IMR-90 (cell line): ENCODE measurements at regions not wholly inside any gene's neighbourhood (a gene's known extent, or its start where the extent isn't known, plus 50 kb on each side); places are given as distances from the start of the nearest gene placed in this dataset.

ENCODE experiments used
- ATAC-seq: fragments of 200-7000 bp; cut with Tn5 transposase; 2 replicates; pipeline ENCODE4 v1.9.1; 2020; ENCODE audit warnings: low read depth, mild to moderate bottlenecking, moderate library complexity
- BruUV-seq: library from RNA; stranded (reverse); fragments of 400-500 nt; replicated peaks from 2 replicates; lab custom pipeline; 2021; lab: Mats Ljungman, UMichigan
- CTCF ChIA-PET: fragments of 300-600 bp; formaldehyde crosslinking; extraction: SDS; loops from one replicate; lab custom pipeline; 2021; ENCODE audit warnings: antibody characterized with exemption; lab: Yijun Ruan, JAX
- POLR2A ChIA-PET: fragments of 300-600 bp; sonication (Branson Sonifier 250); formaldehyde crosslinking; loops from one replicate; lab custom pipeline; 2022; ENCODE audit warnings: antibody characterized with exemption; ENCODE audit not compliant: unreplicated experiment; lab: Charles Lee
- DNase-seq: peaks from one replicate; pipeline ENCODE4 v3.0.0; 2013
- H2AFZ ChIP-seq: replicated peaks from 2 replicates; pipeline ENCODE3; 2013; ENCODE audit warnings: low read length, mild to moderate bottlenecking; ENCODE audit not compliant: poor library complexity
- H2AK5ac ChIP-seq: 2 replicates; pipeline ENCODE4 v1.6.1; 2013; ENCODE audit warnings: low read depth, low read length, inconsistent platforms
- H2AK9ac ChIP-seq: replicated peaks from 2 replicates; pipeline ENCODE3; 2013; ENCODE audit warnings: mild to moderate bottlenecking, low read depth, low read length, moderate library complexity; ENCODE audit not compliant: poor library complexity
- H2BK120ac ChIP-seq: 2 replicates; pipeline ENCODE4 v1.6.1; 2013; ENCODE audit warnings: low read depth, low read length, inconsistent platforms
- H2BK15ac ChIP-seq: 3 replicates; pipeline ENCODE4 v1.6.1; 2013; ENCODE audit warnings: low read depth, low read length, inconsistent platforms
- H2BK20ac ChIP-seq: 2 replicates; pipeline ENCODE4 v1.6.1; 2013; ENCODE audit warnings: low read depth, mild to moderate bottlenecking, inconsistent platforms, low read length, moderate library complexity
- H2BK5ac ChIP-seq: 2 replicates; pipeline ENCODE4 v1.6.1; 2013; ENCODE audit warnings: mild to moderate bottlenecking, low read depth, low read length, inconsistent platforms; ENCODE audit not compliant: poor library complexity, severe bottlenecking
- H3K14ac ChIP-seq: replicated peaks from 2 replicates; pipeline ENCODE4 v1.6.1; 2013; ENCODE audit warnings: low read depth, low read length, inconsistent platforms
- H3K18ac ChIP-seq: 2 replicates; pipeline ENCODE4 v1.6.1; 2013; ENCODE audit warnings: low read depth, low read length, control low read depth
- H3K23ac ChIP-seq: 2 replicates; pipeline ENCODE4 v1.6.1; 2013; ENCODE audit warnings: low read depth, low read length, inconsistent platforms
- H3K27ac ChIP-seq: 2 replicates; pipeline ENCODE4 v1.5.1; 2013; ENCODE audit warnings: mild to moderate bottlenecking, control low read depth, low read length; ENCODE audit not compliant: insufficient read depth
- H3K27me3 ChIP-seq: 2 replicates; pipeline ENCODE4 v1.6.1; 2013; ENCODE audit warnings: low read length; ENCODE audit not compliant: control insufficient read depth, insufficient read depth
- H3K36me3 ChIP-seq: 2 replicates; pipeline ENCODE4 v1.6.1; 2013; ENCODE audit warnings: low read length, mixed read lengths; ENCODE audit not compliant: control insufficient read depth, insufficient read depth
- H3K4ac ChIP-seq: 2 replicates; pipeline ENCODE4 v1.6.1; 2013; ENCODE audit warnings: low read depth, low read length, inconsistent platforms
- H3K4me1 ChIP-seq: 2 replicates; pipeline ENCODE4 v1.6.1; 2013; ENCODE audit warnings: low read length, mixed read lengths; ENCODE audit not compliant: control insufficient read depth, insufficient read depth
- H3K4me2 ChIP-seq: 2 replicates; pipeline ENCODE4 v1.6.1; 2013; ENCODE audit warnings: low read depth, mild to moderate bottlenecking, control low read depth, low read length, moderate library complexity
- H3K4me3 ChIP-seq: 2 replicates; pipeline ENCODE4 v1.5.1; 2013; ENCODE audit warnings: low read depth, mild to moderate bottlenecking, control low read depth, low read length, moderate library complexity; ENCODE audit not compliant: insufficient read depth
- H3K56ac ChIP-seq: 2 replicates; pipeline ENCODE4 v1.6.1; 2013; ENCODE audit warnings: low read length, inconsistent platforms; ENCODE audit not compliant: insufficient read depth; ENCODE audit errors: extremely low read depth
- H3K79me1 ChIP-seq, 2 experiments: 2 replicates each; pipeline ENCODE4 v1.6.1; 2013; ENCODE audit warnings: low read length in 2 of 2, inconsistent platforms in 1 of 2, low read depth in 1 of 2
- H3K9ac ChIP-seq: 2 replicates; pipeline ENCODE4 v1.6.1; 2013; ENCODE audit warnings: low read depth, low read length, control low read depth
- H3K9me1 ChIP-seq: 2 replicates; pipeline ENCODE4 v1.6.1; 2013; ENCODE audit warnings: low read length, inconsistent platforms; ENCODE audit not compliant: insufficient read depth
- H3K9me3 ChIP-seq: 2 replicates; pipeline ENCODE4 v1.6.1; 2013; ENCODE audit warnings: low read length; ENCODE audit not compliant: control insufficient read depth, insufficient read depth
- H4K20me1 ChIP-seq: 2 replicates; pipeline ENCODE4 v1.6.1; 2013; ENCODE audit warnings: low read length, inconsistent platforms; ENCODE audit not compliant: insufficient read depth
- H4K5ac ChIP-seq: 2 replicates; pipeline ENCODE4 v1.6.1; 2013; ENCODE audit warnings: mild to moderate bottlenecking, low read depth, low read length, control low read depth
- H4K8ac ChIP-seq, 2 experiments: 2 replicates each; pipeline ENCODE4 v1.6.1; 2013; ENCODE audit warnings: low read depth in 2 of 2, low read length in 2 of 2, control low read depth in 1 of 2, inconsistent platforms in 1 of 2
- H4K91ac ChIP-seq: 2 replicates; pipeline ENCODE4 v1.6.1; 2013; ENCODE audit warnings: low read depth, low read length, inconsistent platforms; ENCODE audit not compliant: insufficient read depth
- BHLHE40 ChIP-seq: fragments of 150-350 bp; IDR thresholded peaks from 2 replicates; pipeline ENCODE4 v1.6.1; 2016; ENCODE audit warnings: mild to moderate bottlenecking, low read depth, low read length
- ELK1 ChIP-seq: fragments of 150-350 bp; IDR thresholded peaks from 2 replicates; pipeline ENCODE4 v1.6.1; 2016; ENCODE audit warnings: low read depth, mild to moderate bottlenecking, low read length, moderate library complexity, borderline replicate concordance
- MAFK ChIP-seq: IDR thresholded peaks from 2 replicates; pipeline ENCODE4 v1.6.1; 2012; ENCODE audit warnings: low read depth, low read length, improper control_type of control experiment
- POLR2A ChIP-seq: IDR thresholded peaks from 2 replicates; pipeline ENCODE4 v1.6.1; 2012; ENCODE audit warnings: mild to moderate bottlenecking, low read depth, low read length
- RFX5 ChIP-seq: IDR thresholded peaks from 2 replicates; pipeline ENCODE4 v1.8.0; 2012; ENCODE audit warnings: low read depth, mild to moderate bottlenecking, low read length, moderate library complexity
- WGBS, 2 experiments: methylation state at CpG; one replicate each; pipeline versions ENCODE4 v1.1.5 to v1.1.7; 2013; ENCODE audit warnings: missing lambda C conversion rate in 2 of 2; ENCODE audit not compliant: insufficient read length in 1 of 2; ENCODE audit errors: extremely low coverage in 2 of 2; 5-methylcytosine and 5-hydroxymethylcytosine counted together
- dilution Hi-C: fragments of 300-500 bp; cut with HindIII; formaldehyde crosslinking; loops from one replicate; pipeline ENCODE4 v1.14.3; 2018; ENCODE audit warnings: low sequenced_read_pairs; ENCODE audit not compliant: unreplicated experiment
- in situ Hi-C: fragments of 300-500 bp; cut with MboI; formaldehyde crosslinking; loops from 3 replicates; pipeline ENCODE4 v1.14.3; 2019; ENCODE audit warnings: low sequenced_read_pairs, inconsistent platforms, mixed read lengths
- intact Hi-C: fragments of 100-400 bp; cut with micrococcal nuclease; formaldehyde crosslinking; loops from 2 replicates; pipeline ENCODE4 v1.10.0; 2022

GRCh38 chr11:92406472-92406871, 181.9 kb downstream of the FAT3 start:
- no peaks in the 10 kb centered on the region for H3K4me1 ChIP-seq
- H4K20me1 ChIP-seq, result no peaks in the 10 kb centered on the region
- H3K9me3 ChIP-seq, result no peaks in the 10 kb centered on the region
- in situ Hi-C loops (no loop called here), intact Hi-C loops (no loop called here), dilution Hi-C loops (no loop called here)
- H3K4me3 ChIP-seq, result no peak overlapping the region
- no peak overlapping the region for H2AFZ ChIP-seq
- no peak overlapping the region for H2AK9ac ChIP-seq
- POLR2A ChIA-PET, result no interaction called here
- no peak overlapping the region for H2BK20ac ChIP-seq
- H3K18ac ChIP-seq, result no peak overlapping the region
- no peak for ATAC-seq
- no peak overlapping the region for H2AK5ac ChIP-seq
- no peak overlapping the region for H3K4ac ChIP-seq
- no peak overlapping the region for H4K91ac ChIP-seq
- H2BK120ac ChIP-seq, result no peak overlapping the region
- H3K4me2 ChIP-seq, result no peak overlapping the region
- CTCF ChIA-PET, result no interaction called here
- no peaks in the 10 kb centered on the region for H3K79me1 ChIP-seq
- no peaks in the 10 kb centered on the region for H3K36me3 ChIP-seq
- H2BK5ac ChIP-seq, result no peak overlapping the region
- H3K23ac ChIP-seq, result no peak overlapping the region
- no peak overlapping the region for H2BK15ac ChIP-seq
- no peak for DNase-seq
- H3K27me3 ChIP-seq, result no peaks in the 10 kb centered on the region
- no peak overlapping the region for H3K56ac ChIP-seq
- H3K27ac ChIP-seq, result no peak overlapping the region
- WGBS, 2 experiments, result no CpG with 5 or more reads among the region's 2 CpGs
- H3K14ac ChIP-seq, result no peak overlapping the region
- TF ChIP-seq ELK1 (no peak), RFX5 (no peak), MAFK (no peak), POLR2A (no peak), BHLHE40 (no peak)
- H4K8ac ChIP-seq, result no peak overlapping the region
- H3K9me1 ChIP-seq, result no peaks in the 10 kb centered on the region
- no peak overlapping the region for H4K5ac ChIP-seq
- no TSS peak for BruUV-seq
- H3K9ac ChIP-seq, result no peak overlapping the region
